ENCODE measurements at regions not wholly inside any gene's neighbourhood (a gene's known extent, or its start where the extent isn't known, plus 50 kb on each side); places are given as distances from the start of the nearest gene placed in this dataset.

DNA sequence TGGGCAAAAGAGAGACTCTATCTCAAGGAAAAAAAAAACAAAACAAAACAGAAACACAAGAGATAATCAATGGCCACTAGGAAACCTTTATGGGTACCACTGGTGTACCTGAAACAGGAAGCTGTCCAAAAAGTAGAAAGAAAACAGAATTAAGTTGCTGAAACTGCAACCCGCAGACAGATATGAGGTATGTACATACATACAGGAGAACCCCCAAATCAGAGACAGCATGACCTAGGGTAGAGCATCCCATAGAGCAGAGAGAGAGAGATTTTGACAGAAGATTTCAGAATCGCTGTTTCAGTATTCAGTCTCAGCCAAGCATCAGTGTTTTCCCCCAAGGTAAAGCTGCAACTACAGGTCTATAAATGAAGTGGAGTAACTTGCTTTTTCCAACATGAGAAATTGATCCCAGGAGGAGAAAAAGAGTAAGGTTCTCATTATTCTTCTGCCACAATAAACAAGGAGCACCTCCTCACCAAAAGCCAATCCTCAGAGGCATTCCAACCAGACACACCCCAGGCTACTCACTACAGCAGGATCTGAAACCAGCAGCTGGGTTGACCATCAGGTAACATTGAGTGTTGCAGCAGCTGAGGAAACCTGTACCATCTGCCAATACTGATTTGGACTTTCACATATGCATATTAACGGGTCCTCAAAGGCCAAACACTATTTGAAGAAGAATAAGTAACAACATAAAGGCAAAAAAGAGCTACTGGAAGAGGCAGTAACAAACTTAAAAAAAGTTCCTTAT is 630.0 kb downstream of the TAF11L14 start:
- H3K4me1 ChIP-seq (ENCODE audit: control insufficient read depth in 1 of 2, low read depth in 2 of 2), result no peaks in the 10 kb centered on the region
- H3K4me3 ChIP-seq, result no peak overlapping the region
- TF ChIP-seq, protein P1, sequence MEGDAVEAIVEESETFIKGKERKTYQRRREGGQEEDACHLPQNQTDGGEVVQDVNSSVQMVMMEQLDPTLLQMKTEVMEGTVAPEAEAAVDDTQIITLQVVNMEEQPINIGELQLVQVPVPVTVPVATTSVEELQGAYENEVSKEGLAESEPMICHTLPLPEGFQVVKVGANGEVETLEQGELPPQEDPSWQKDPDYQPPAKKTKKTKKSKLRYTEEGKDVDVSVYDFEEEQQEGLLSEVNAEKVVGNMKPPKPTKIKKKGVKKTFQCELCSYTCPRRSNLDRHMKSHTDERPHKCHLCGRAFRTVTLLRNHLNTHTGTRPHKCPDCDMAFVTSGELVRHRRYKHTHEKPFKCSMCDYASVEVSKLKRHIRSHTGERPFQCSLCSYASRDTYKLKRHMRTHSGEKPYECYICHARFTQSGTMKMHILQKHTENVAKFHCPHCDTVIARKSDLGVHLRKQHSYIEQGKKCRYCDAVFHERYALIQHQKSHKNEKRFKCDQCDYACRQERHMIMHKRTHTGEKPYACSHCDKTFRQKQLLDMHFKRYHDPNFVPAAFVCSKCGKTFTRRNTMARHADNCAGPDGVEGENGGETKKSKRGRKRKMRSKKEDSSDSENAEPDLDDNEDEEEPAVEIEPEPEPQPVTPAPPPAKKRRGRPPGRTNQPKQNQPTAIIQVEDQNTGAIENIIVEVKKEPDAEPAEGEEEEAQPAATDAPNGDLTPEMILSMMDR (IDR thresholded peaks at IDR 0.05), result no peak
- no peaks in the 10 kb centered on the region for H3K27me3 ChIP-seq (replicated peaks; ENCODE audit: insufficient read depth)
- DNase-seq (ENCODE audit: low spot score), result no peak
- H3K9me3 ChIP-seq, result no peaks in the 10 kb centered on the region
- H3K27ac ChIP-seq, result no peak overlapping the region
- H3K36me3 ChIP-seq, result no peaks in the 10 kb centered on the region
- ATAC-seq (ENCODE audit: insufficient number of reproducible peaks, low FRiP score, low read depth), result no peak

DNA sequence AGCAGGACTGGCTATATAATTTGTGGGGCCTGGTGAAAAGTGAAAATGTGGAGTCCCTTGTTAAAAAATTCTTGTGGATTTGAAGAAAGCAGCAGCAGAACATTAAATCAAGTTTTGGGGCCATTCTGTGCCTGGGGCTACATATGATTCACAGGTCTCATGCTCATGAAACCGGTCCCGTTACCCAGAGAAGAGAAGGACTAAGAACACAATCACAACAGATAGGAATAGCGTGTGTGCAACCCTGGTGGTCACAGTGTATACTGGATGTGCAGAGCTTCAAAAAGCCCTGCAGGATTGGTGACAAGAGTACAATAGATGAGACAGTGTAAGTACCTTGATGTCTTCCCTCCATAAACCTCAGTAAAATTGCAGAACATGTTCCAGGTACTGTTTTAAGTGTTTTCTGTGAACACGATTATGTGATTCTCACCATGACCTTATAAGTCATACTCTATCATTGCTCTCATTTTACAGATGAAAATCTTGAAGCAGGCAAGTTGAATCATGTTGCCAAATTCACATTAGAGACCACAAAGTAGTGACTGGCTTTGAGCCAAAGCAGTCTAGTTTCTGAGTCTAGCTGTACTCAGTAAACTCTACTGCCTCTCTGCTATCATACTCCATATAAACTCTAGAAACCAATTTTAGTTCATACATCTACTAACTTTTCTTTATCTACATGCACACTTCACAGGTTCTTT is 636.5 kb downstream of the TAF11L14 start:
- DNase-seq (ENCODE audit: low spot score) (no peak), ATAC-seq (ENCODE audit: insufficient number of reproducible peaks, low FRiP score, low read depth) (no peak)
- Histone ChIP-seq H3K4me3 (no peak overlapping the region), H3K27ac (no peak overlapping the region), H3K27me3 (replicated peaks; ENCODE audit: insufficient read depth) (no peaks in the 10 kb centered on the region), H3K9me3 (no peaks in the 10 kb centered on the region), H3K36me3 (no peaks in the 10 kb centered on the region), H3K4me1 (ENCODE audit: control insufficient read depth in 1 of 2, low read depth in 2 of 2) (no peaks in the 10 kb centered on the region)
- TF ChIP-seq, protein P1 (IDR thresholded peaks at IDR 0.05), result no peak

DNA sequence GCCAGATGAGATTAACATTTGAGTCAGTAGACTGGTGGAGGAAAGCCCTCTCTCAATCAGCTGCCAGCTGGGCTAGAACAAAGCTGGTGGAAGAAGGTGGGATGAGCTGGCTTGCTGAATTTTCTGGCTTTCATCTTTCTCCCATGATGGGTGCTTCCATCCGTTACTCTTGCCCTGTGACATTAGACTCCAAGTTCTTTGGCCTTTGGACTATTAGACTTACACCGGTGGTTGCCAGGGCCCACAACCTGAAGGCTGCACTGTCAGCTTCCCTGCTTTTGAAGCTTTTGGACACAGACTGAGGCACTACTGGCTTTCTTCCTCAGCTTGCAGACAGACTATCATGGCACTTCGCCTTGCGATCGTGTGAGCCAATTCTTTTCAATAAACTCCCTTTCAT is 642.7 kb downstream of the TAF11L14 start:
- DNase-seq (ENCODE audit: low spot score) (no peak), ATAC-seq (ENCODE audit: insufficient number of reproducible peaks, low FRiP score, low read depth) (no peak)
- Histone ChIP-seq H3K27me3 (replicated peaks; ENCODE audit: insufficient read depth) (no peaks in the 10 kb centered on the region), H3K36me3 (no peaks in the 10 kb centered on the region), H3K9me3 (no peaks in the 10 kb centered on the region), H3K4me1 (ENCODE audit: control insufficient read depth in 1 of 2, low read depth in 2 of 2) (no peaks in the 10 kb centered on the region), H3K4me3 (no peak overlapping the region), H3K27ac (no peak overlapping the region)
- TF ChIP-seq, protein P1 (IDR thresholded peaks at IDR 0.05), result no peak

DNA sequence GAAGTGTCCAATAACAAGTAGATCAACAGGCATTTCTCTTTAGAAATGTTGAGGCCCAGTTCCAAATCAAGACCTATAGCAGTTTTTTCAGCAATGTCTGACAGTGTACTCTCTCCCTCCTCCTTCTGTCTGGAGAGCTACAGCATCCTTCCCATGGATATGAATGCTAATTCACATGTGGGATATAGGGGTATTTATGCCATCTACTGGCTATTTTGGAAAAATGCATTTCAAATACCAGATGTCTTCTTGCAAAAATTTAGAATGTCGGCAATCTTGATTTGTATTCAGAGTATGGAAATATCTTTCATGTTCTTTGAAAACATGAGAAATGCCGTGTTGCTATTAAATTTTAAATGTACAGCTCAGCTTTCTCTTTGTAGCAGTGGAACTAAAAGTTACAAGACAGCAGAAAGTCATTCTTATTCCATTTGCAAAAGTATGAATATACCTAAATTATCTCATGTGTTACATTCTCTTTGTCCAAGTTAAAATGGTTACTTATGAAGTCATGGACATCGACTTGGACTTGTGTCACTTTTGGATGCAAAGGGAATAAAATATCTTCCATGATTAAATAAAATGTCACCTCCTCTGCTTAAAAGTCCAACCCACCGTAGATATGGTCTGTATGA is 647.8 kb downstream of the TAF11L14 start:
- Histone ChIP-seq H3K27me3 (replicated peaks; ENCODE audit: insufficient read depth) (no peaks in the 10 kb centered on the region), H3K4me3 (no peak overlapping the region), H3K9me3 (no peaks in the 10 kb centered on the region), H3K36me3 (no peaks in the 10 kb centered on the region), H3K4me1 (ENCODE audit: control insufficient read depth in 1 of 2, low read depth in 2 of 2) (no peaks in the 10 kb centered on the region), H3K27ac (no peak overlapping the region)
- DNase-seq (ENCODE audit: low spot score) (no peak), ATAC-seq (ENCODE audit: insufficient number of reproducible peaks, low FRiP score, low read depth) (no peak)
- TF ChIP-seq, protein P1 (IDR thresholded peaks at IDR 0.05), result peak; percentile 9

DNA sequence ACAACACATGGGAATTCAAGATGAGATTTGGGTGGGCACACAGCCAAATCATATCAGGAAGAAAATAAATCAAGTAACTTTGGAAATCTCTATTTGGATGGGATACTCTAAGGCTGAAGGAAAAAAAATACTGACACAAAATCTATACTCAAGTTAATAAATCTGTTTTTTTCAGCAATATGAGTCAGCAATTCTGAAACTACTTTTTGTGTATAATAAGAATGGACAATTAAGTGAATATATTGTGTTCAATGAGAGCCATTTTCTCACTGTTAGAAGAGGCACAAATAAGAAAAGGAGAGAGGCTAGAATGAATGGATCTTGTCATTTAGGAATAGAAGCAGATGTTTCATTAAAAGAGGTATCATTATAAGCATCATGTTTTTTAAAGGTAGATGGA is 651.0 kb downstream of the TAF11L14 start:
- H3K27ac ChIP-seq, result no peak overlapping the region
- DNase-seq (ENCODE audit: low spot score) (no peak), ATAC-seq (ENCODE audit: insufficient number of reproducible peaks, low FRiP score, low read depth) (no peak)
- H3K36me3 ChIP-seq, result no peaks in the 10 kb centered on the region
- no peak overlapping the region for H3K4me3 ChIP-seq
- no peaks in the 10 kb centered on the region for H3K9me3 ChIP-seq
- TF ChIP-seq, protein P1 (IDR thresholded peaks at IDR 0.05), result no peak
- no peaks in the 10 kb centered on the region for H3K27me3 ChIP-seq (replicated peaks; ENCODE audit: insufficient read depth)
- H3K4me1 ChIP-seq (ENCODE audit: control insufficient read depth in 1 of 2, low read depth in 2 of 2), result no peaks in the 10 kb centered on the region
